Ramos (cell line): ENCODE measurements at regions not wholly inside any gene's neighbourhood (a gene's known extent, or its start where the extent isn't known, plus 50 kb on each side); places are given as distances from the start of the nearest gene placed in this dataset.
"Not testable (repeated sequence)": the region's sequence is repeated elsewhere in the genome, so short reads cannot be mapped to it uniquely, and the experiment has no call there.

Source experiments
- in situ Hi-C: fragments of 300-500 bp; cut with MboI; formaldehyde crosslinking; loops from one replicate; pipeline ENCODE4 v1.14.3; 2022; ENCODE audit warnings: low sequenced_read_pairs; ENCODE audit not compliant: unreplicated experiment

- in situ Hi-C loops: no loop called here
Observed at GRCh38 chr12:125996443-125996842, 931.2 kb downstream of the AACS start.

GRCh38 chr12:125999628-126000027, 934.4 kb downstream of the AACS start:
- in situ Hi-C loops: no loop called here

GRCh38 chr12:126019385-126019784, 954.1 kb downstream of the AACS start:
- in situ Hi-C loops: no loop called here

- in situ Hi-C loops: no loop called here
Observed at GRCh38 chr12:126021675-126022074, 956.4 kb downstream of the AACS start.

GRCh38 chr12:126027825-126028224, 962.6 kb downstream of the AACS start:
- in situ Hi-C loops: no loop called here

GRCh38 chr12:126030573-126030972, 965.3 kb downstream of the AACS start:
- in situ Hi-C loops: no loop called here

GRCh38 chr12:126033751-126034150, 968.5 kb downstream of the AACS start:
- in situ Hi-C loops: no loop called here

GRCh38 chr12:126036348-126036747, 971.1 kb downstream of the AACS start:
- in situ Hi-C loops: no loop called here

GRCh38 chr12:126038434-126038833, 973.2 kb downstream of the AACS start:
- in situ Hi-C loops: no loop called here

GRCh38 chr12:126040307-126040706, 975.1 kb downstream of the AACS start:
- in situ Hi-C loops: no loop called here

- in situ Hi-C loops: no loop called here
Observed at GRCh38 chr12:126042286-126042685, 977.1 kb downstream of the AACS start.

- in situ Hi-C loops: not testable (repeated sequence)
Observed at GRCh38 chr12:126049501-126049900, 984.3 kb downstream of the AACS start.

GRCh38 chr12:126051611-126052107, 986.4 kb downstream of the AACS start:
- in situ Hi-C loops: loop anchor here (25.0 kb wide), 1 partner anchor 1336 kb away; no protein-coding TSS in a partner anchor

- in situ Hi-C loops: loop anchor here (25.0 kb wide), 1 partner anchor 1332 kb away; no protein-coding TSS in a partner anchor
Observed at GRCh38 chr12:126055521-126055920, 990.3 kb downstream of the AACS start.

GRCh38 chr12:126061777-126062176, 996.5 kb downstream of the AACS start:
- in situ Hi-C loops: loop anchor here (25.0 kb wide), 1 partner anchor 1326 kb away; no protein-coding TSS in a partner anchor

GRCh38 chr12:126064028-126064427, 998.8 kb downstream of the AACS start:
- in situ Hi-C loops: loop anchor here (25.0 kb wide), 1 partner anchor 1323 kb away; no protein-coding TSS in a partner anchor

- in situ Hi-C loops: loop anchor here (25.0 kb wide), 1 partner anchor 1320 kb away; no protein-coding TSS in a partner anchor
Observed at GRCh38 chr12:126067626-126068329, 1002.5 kb downstream of the AACS start.

GRCh38 chr12:126069549-126070165, 1004.4 kb downstream of the AACS start:
- in situ Hi-C loops: loop anchor here (25.0 kb wide), 1 partner anchor 1318 kb away; no protein-coding TSS in a partner anchor

- in situ Hi-C loops: no loop called here
Observed at GRCh38 chr12:126076515-126076914, 1011.3 kb downstream of the AACS start.

- in situ Hi-C loops: no loop called here
Observed at GRCh38 chr12:126083926-126084325, 1018.7 kb downstream of the AACS start.

- in situ Hi-C loops: no loop called here
Observed at GRCh38 chr12:126084480-126084879, 1019.2 kb downstream of the AACS start.
